GM12874 (cell line): ENCODE measurements at regions not wholly inside any gene's neighbourhood (a gene's known extent, or its start where the extent isn't known, plus 50 kb on each side); places are given as distances from the start of the nearest gene placed in this dataset.

Experiments used
- CTCF ChIP-seq: IDR thresholded peaks from 2 replicates; pipeline ENCODE4 v1.5.1; 2011; ENCODE audit warnings: low read depth, mild to moderate bottlenecking, control low read depth, low read length, moderate library complexity; ENCODE audit not compliant: insufficient read depth

DNA sequence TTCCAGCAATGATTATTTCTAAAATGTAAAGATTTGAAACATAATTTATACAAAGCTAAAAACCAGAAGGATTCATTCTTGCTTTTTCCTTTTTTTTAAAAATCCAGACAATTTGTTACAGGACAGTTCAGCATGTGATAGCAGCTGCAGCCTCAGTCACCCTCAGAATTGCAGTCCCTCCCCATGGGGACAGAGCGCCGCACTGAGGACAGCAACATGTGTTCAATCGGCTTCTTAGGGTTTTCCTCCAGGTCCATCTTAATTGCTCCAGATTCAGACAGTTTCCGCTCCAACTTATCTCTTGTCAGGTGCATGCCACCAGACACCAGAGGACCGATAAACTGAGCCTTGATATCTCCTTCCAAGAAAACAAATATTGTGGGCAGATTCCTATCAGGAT is 134.9 kb upstream of the TBC1D5 start:
- TF ChIP-seq CTCF: no peak

DNA sequence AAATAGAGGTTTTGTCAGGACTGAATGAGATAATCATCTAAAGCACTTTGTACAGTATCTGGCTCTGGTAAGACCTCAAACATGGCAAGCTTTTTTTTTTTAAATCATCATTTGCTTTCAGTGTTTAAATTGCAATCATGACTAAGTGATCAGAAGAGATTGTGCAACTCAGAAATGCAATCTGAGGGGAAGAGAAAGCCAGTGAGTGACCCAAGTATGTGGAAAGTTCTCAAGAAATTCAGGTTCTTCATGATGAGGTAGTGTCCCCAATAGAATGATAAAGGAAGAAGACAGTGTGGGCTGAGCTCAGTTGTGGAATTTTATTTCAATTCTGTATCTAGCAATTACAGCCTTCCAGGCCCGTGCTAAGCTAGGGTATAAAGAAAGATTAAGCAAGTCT is 132.2 kb upstream of the TBC1D5 start:
- no peak for TF ChIP-seq CTCF

DNA sequence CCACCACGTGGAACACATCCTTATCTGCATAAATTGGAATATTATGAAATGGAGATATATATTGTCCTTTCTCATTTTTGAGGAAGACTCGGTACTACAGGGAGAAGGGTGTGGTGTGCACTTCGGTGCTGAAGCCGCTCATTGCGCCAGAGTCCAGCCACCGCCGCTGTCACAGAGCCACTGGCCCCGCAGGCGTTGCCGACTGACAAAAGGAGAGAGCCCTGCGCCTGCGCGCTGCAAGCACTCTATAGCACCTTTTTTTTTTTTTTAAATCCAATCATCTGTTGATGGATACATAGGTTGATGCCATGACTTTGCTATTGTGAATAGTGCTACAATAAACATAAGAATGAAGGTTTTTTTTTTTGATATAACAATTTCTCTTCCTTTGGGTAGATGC is 130.0 kb upstream of the TBC1D5 start:
- TF ChIP-seq CTCF: no peak

- TF ChIP-seq CTCF: no peak
Observed at GRCh38 chr3:17865631-17866030, 123.2 kb upstream of the TBC1D5 start.

DNA sequence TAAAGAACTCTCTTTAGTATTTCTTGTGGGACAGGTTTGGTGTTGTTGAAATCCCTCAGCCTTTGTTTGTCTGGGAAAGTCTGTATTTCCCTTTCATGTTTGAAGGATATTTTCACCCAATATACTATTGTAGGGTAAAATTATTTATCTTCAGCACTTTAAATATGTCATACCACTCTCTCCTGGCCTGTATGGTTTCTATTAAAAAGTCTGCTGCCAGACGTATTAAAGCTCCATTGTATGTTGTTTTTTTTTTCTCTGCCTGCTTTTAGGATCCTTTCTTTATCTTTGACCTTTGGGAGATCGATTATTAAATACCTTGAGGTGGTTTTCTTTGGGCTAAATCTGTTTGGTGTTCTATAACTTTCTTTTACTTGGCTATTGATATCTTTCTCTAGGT is 119.0 kb upstream of the TBC1D5 start:
- TF ChIP-seq CTCF: no peak

GRCh38 chr3:17852217-17852616 is 109.8 kb upstream of the TBC1D5 start:
- TF ChIP-seq CTCF: no peak

GRCh38 chr3:17850448-17850847 is 108.0 kb upstream of the TBC1D5 start:
- no peak for TF ChIP-seq CTCF

DNA sequence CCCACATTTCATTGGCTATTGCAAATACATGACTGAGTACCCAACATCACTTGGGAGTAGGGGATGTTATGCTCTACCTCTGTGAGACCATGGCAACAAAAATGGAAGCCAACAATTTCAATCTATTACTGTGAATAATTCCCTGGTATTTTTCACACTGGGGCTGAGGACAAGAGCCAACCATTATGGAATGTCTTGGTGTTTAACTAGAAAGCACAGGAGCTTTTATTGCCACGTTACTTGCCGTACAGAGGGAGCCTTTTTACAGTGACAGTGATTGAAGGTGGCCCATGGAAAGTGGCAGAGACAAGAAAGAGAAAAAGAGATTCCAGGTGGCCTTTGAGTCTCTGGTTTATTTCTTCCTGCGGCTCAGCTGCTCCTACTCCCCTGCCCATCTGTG is 105.7 kb upstream of the TBC1D5 start:
- TF ChIP-seq CTCF: no peak
